ENCODE measurements at regions not wholly inside any gene's neighbourhood (a gene's known extent, or its start where the extent isn't known, plus 50 kb on each side); places are given as distances from the start of the nearest gene placed in this dataset.
"Not testable (repeated sequence)": the region's sequence is repeated elsewhere in the genome, so short reads cannot be mapped to it uniquely, and the experiment has no call there.

- DNase-seq = no peak
Measured at GRCh38 chr17:68780596-68780995, 174.6 kb downstream of the ABCA8 start.

- no peak for DNase-seq
Measured at GRCh38 chr17:68778726-68779125, 176.5 kb downstream of the ABCA8 start.

GRCh38 chr17:68777856-68778694 is 176.9 kb upstream of the FAM20A start:
- DNase-seq = no peak

- peak; percentile 3 to 15 for DNase-seq
Measured at GRCh38 chr17:68777243-68777855, 176.2 kb upstream of the FAM20A start.

GRCh38 chr17:68776451-68776850 is 175.3 kb upstream of the FAM20A start:
- no peak for DNase-seq

GRCh38 chr17:68775969-68776368 is 174.8 kb upstream of the FAM20A start:
- DNase-seq = no peak

- no peak for DNase-seq
Measured at GRCh38 chr17:68775318-68775717, 174.2 kb upstream of the FAM20A start.

- no peak for DNase-seq
Measured at GRCh38 chr17:68771867-68772515, 170.8 kb upstream of the FAM20A start.

GRCh38 chr17:68768804-68769203 is 167.6 kb upstream of the FAM20A start:
- no peak for DNase-seq

- DNase-seq = no peak
Measured at GRCh38 chr17:68766640-68767039, 165.5 kb upstream of the FAM20A start.

- no peak for DNase-seq
Measured at GRCh38 chr17:68763562-68763961, 162.4 kb upstream of the FAM20A start.

- no peak for DNase-seq
Measured at GRCh38 chr17:68762911-68763310, 161.7 kb upstream of the FAM20A start.

GRCh38 chr17:68760141-68760475 is 158.9 kb upstream of the FAM20A start:
- DNase-seq = no peak

- DNase-seq = peak; percentile 60 to 73
Measured at GRCh38 chr17:68759343-68760140, 158.4 kb upstream of the FAM20A start.

- DNase-seq = no peak
Measured at GRCh38 chr17:68759002-68759342, 157.8 kb upstream of the FAM20A start.

- DNase-seq = not testable (repeated sequence)
Measured at GRCh38 chr17:68757866-68758757, 156.9 kb upstream of the FAM20A start.

GRCh38 chr17:68753985-68754769 is 153.0 kb upstream of the FAM20A start:
- DNase-seq = no peak

- DNase-seq = no peak
Measured at GRCh38 chr17:68750208-68750562, 149.0 kb upstream of the FAM20A start.

GRCh38 chr17:68749349-68750207 is 148.4 kb upstream of the FAM20A start:
- no peak for DNase-seq

- no peak for DNase-seq
Measured at GRCh38 chr17:68748381-68748780, 147.2 kb upstream of the FAM20A start.
